Vagina (tissue), 2 donors: ENCODE measurements at regions not wholly inside any gene's neighbourhood (a gene's known extent, or its start where the extent isn't known, plus 50 kb on each side); places are given as distances from the start of the nearest gene placed in this dataset.

Source experiments
- DNase-seq, 2 donors: peaks; one replicate each; pipeline ENCODE4 v3.0.0-alpha.2; 2017; ENCODE audit errors: extremely low spot score in 2 of 2
- H3K27ac ChIP-seq: fragments of 200-600 bp; sonication (generic); one replicate; pipeline ENCODE4 v1.5.1; 2019
- H3K27me3 ChIP-seq: fragments of 200-600 bp; sonication (generic); one replicate; pipeline ENCODE4 v1.5.1; 2019
- H3K36me3 ChIP-seq, 2 donors: fragments of 200-600 bp; sonication (generic); one replicate each; pipeline ENCODE4 v1.5.1; 2017 to 2019
- H3K4me1 ChIP-seq: fragments of 200-600 bp; sonication (generic); one replicate; pipeline ENCODE4 v1.5.1; 2019
- H3K4me3 ChIP-seq, 2 donors: fragments of 200-600 bp; sonication (generic); 1 replicate in 1 of 2; 2 replicates in 1 of 2; pipeline ENCODE4 v1.5.1; 2016 to 2019
- H3K9me3 ChIP-seq: fragments of 200-600 bp; sonication (generic); one replicate; pipeline ENCODE4 v1.5.1; 2019
- POLR2A ChIP-seq, 2 donors: fragments of 450-650 bp; IDR thresholded peaks; one replicate each; pipeline ENCODE4 v1.6.1; 2017; ENCODE audit warnings: antibody characterized with exemption in 2 of 2, mild to moderate bottlenecking in 2 of 2, moderate library complexity in 2 of 2
- POLR2AphosphoS5 ChIP-seq, 2 donors: sonication (generic); formaldehyde crosslinking; IDR thresholded peaks; one replicate each; pipeline ENCODE4 v1.9.0; 2017; ENCODE audit warnings: antibody characterized with exemption in 2 of 2, mild to moderate bottlenecking in 2 of 2, low read depth in 1 of 2; ENCODE audit not compliant: insufficient read depth in 1 of 2
- intact Hi-C: fragments of 100-400 bp; cut with DNase I; formaldehyde crosslinking; loops from one replicate; pipeline ENCODE4 v1.15.1; 2023
- TF ChIP-seq, protein P1 (sequence below), 3 experiments: fragments of 450-650 bp in 2 of 3; fragments of 200-600 bp in 1 of 3; sonication (generic) in 1 of 3; IDR thresholded peaks; one replicate each; pipeline ENCODE4 v1.5.1; 2017 to 2019; ENCODE audit warnings: antibody characterized with exemption in 3 of 3, mild to moderate bottlenecking in 2 of 3, moderate library complexity in 2 of 3

DNA sequence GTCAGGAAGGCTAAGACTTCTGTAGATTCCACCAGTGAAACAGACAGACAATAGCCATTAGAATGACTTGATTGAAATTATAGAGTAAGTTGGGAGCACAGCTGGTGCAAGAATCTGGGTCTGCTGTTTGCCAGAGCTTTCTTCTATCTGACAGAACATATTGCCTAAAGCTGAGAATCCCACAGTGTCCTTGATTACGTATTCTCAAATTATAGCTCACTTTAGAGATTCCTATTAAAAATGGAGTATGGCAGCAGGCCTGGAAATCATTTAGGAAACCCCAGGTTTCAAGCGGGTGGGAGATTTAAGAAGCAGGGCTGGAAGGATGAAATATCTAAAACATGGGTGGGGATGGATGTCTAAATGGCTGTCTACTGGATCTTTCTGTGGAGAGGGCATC is 639.7 kb upstream of the CXADR start:
- Histone ChIP-seq H3K4me3 (no peak overlapping the region), H3K27ac (no peak overlapping the region), H3K27me3 (no peaks in the 10 kb centered on the region), H3K36me3 (no peaks in the 10 kb centered on the region), H3K4me1 (peaks cover 10% of the 10 kb centered on the region), H3K9me3 (no peaks in the 10 kb centered on the region)
- no peak for TF ChIP-seq POLR2A (IDR thresholded peaks at IDR 0.05)
- TF ChIP-seq, protein P1, sequence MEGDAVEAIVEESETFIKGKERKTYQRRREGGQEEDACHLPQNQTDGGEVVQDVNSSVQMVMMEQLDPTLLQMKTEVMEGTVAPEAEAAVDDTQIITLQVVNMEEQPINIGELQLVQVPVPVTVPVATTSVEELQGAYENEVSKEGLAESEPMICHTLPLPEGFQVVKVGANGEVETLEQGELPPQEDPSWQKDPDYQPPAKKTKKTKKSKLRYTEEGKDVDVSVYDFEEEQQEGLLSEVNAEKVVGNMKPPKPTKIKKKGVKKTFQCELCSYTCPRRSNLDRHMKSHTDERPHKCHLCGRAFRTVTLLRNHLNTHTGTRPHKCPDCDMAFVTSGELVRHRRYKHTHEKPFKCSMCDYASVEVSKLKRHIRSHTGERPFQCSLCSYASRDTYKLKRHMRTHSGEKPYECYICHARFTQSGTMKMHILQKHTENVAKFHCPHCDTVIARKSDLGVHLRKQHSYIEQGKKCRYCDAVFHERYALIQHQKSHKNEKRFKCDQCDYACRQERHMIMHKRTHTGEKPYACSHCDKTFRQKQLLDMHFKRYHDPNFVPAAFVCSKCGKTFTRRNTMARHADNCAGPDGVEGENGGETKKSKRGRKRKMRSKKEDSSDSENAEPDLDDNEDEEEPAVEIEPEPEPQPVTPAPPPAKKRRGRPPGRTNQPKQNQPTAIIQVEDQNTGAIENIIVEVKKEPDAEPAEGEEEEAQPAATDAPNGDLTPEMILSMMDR (IDR thresholded peaks at IDR 0.05) = no peak
- no peak for TF ChIP-seq POLR2AphosphoS5 (IDR thresholded peaks at IDR 0.05; ENCODE audit: insufficient read depth in 1 of 2, low read depth in 1 of 2)
- DNase-seq = no peak
- intact Hi-C loops = no loop called here

DNA sequence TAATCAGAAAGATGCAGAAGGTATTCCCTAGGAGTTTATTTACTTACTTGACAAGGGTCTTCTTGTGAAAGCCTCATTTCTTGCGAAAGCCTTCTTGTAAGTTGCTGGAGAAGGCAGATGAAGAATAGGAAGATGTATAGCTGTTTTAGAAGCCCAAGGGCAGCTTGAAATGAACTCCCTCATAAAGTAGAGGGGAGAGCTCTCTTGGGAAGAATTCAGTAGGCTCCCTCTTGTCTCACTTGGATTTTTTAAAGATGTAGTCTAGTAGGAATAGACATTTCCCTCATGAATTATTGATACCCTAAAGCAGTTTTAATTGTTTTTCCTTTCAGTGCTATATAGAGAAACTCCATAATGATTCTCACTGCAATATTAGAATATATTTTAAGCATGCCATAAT is 639.2 kb upstream of the CXADR start:
- H3K27me3 ChIP-seq = no peaks in the 10 kb centered on the region
- H3K9me3 ChIP-seq = no peaks in the 10 kb centered on the region
- no peak overlapping the region for H3K4me3 ChIP-seq
- peaks cover 10% of the 10 kb centered on the region for H3K4me1 ChIP-seq
- H3K27ac ChIP-seq = no peak overlapping the region
- no peaks in the 10 kb centered on the region for H3K36me3 ChIP-seq
- no peak for DNase-seq
- no peak for TF ChIP-seq POLR2A (IDR thresholded peaks at IDR 0.05)
- TF ChIP-seq, protein P1 (IDR thresholded peaks at IDR 0.05) = no peak
- no peak for TF ChIP-seq POLR2AphosphoS5 (IDR thresholded peaks at IDR 0.05; ENCODE audit: insufficient read depth in 1 of 2, low read depth in 1 of 2)
- intact Hi-C loops = no loop called here

DNA sequence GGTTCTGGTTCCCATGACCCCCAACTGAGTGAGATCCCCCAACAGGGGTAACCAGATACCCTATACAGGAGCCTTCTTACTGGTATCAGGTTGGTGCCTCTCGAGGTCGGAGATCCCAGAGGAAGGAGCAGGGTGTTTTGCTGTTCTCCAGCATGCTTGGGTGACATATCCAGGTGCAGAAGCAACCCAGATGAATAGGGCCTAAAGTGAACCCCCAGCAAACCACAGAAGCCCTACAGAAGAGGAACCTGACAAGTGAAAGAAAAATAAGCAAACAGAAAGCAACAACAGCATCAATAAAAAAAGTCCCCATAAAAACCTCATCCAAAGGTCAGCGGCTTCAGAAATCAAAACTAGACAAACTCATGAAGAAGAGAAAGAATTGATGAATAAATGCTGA is 633.4 kb upstream of the CXADR start:
- DNase-seq = no peak
- Histone ChIP-seq H3K9me3 (no peaks in the 10 kb centered on the region), H3K4me1 (no peaks in the 10 kb centered on the region), H3K27ac (no peak overlapping the region), H3K4me3 (no peak overlapping the region), H3K27me3 (no peaks in the 10 kb centered on the region), H3K36me3 (no peaks in the 10 kb centered on the region)
- TF ChIP-seq POLR2A (IDR thresholded peaks at IDR 0.05) = no peak
- TF ChIP-seq, protein P1 (IDR thresholded peaks at IDR 0.05) = no peak
- no peak for TF ChIP-seq POLR2AphosphoS5 (IDR thresholded peaks at IDR 0.05; ENCODE audit: insufficient read depth in 1 of 2, low read depth in 1 of 2)
- intact Hi-C loops = no loop called here

DNA sequence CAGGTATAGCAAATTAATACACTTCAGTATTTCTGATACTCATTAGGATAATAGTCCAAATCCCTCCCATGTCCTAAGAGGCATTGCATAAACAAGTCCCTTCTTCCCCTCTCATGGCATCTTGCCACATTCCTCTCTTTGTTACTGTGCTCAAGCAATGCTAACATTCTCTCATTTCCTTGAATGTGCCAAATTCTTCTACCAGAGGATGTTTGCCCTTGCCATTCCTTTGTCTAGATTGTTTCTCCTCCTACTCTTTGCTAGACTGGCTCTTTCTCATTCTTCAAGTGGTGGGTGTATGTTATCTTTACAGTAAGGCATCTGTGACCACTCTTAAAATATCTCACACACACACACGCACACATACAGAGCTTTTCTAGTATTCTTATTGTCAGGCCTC is 621.0 kb upstream of the CXADR start:
- TF ChIP-seq POLR2A (IDR thresholded peaks at IDR 0.05) (no peak), POLR2AphosphoS5 (IDR thresholded peaks at IDR 0.05; ENCODE audit: insufficient read depth in 1 of 2, low read depth in 1 of 2) (no peak)
- TF ChIP-seq, protein P1 (IDR thresholded peaks at IDR 0.05) = no peak
- Histone ChIP-seq H3K4me3 (no peak overlapping the region), H3K27me3 (no peaks in the 10 kb centered on the region), H3K9me3 (no peaks in the 10 kb centered on the region), H3K27ac (no peak overlapping the region), H3K4me1 (no peaks in the 10 kb centered on the region), H3K36me3 (no peaks in the 10 kb centered on the region)
- DNase-seq = no peak
- intact Hi-C loops = no loop called here

DNA sequence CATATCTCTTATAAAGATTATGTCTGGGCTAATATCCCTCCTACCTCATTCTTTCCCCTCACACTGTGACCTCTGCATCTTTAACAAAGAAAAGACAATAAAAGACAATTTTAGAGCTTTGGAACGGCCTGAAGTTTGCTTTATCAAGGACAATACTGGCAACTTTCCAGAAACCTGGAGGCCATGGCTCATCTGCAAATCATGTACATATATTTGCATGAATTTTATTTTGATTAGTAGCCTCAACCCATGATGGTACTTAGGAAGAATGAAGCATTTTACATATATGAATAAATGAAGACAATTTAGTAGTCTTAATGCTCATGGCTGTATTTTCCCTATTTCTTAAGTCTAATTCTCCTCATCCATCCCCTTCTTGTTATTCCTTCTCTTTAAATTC is 612.2 kb upstream of the CXADR start:
- DNase-seq = no peak
- intact Hi-C loops = no loop called here
- no peak overlapping the region for H3K4me3 ChIP-seq
- H3K9me3 ChIP-seq = no peaks in the 10 kb centered on the region
- TF ChIP-seq POLR2A (IDR thresholded peaks at IDR 0.05) (no peak), POLR2AphosphoS5 (IDR thresholded peaks at IDR 0.05; ENCODE audit: insufficient read depth in 1 of 2, low read depth in 1 of 2) (no peak)
- TF ChIP-seq, protein P1 (IDR thresholded peaks at IDR 0.05) = no peak
- H3K27ac ChIP-seq = no peak overlapping the region
- no peaks in the 10 kb centered on the region for H3K4me1 ChIP-seq
- no peaks in the 10 kb centered on the region for H3K27me3 ChIP-seq
- no peaks in the 10 kb centered on the region for H3K36me3 ChIP-seq
